GM12874 (cell line): ENCODE measurements at regions not wholly inside any gene's neighbourhood (a gene's known extent, or its start where the extent isn't known, plus 50 kb on each side); places are given as distances from the start of the nearest gene placed in this dataset.

ENCODE experiments used
- TF ChIP-seq, protein P1 (sequence below): IDR thresholded peaks from 2 replicates; pipeline ENCODE4 v1.5.1; 2011; ENCODE audit warnings: low read depth, mild to moderate bottlenecking, control low read depth, low read length, moderate library complexity; ENCODE audit not compliant: insufficient read depth

DNA sequence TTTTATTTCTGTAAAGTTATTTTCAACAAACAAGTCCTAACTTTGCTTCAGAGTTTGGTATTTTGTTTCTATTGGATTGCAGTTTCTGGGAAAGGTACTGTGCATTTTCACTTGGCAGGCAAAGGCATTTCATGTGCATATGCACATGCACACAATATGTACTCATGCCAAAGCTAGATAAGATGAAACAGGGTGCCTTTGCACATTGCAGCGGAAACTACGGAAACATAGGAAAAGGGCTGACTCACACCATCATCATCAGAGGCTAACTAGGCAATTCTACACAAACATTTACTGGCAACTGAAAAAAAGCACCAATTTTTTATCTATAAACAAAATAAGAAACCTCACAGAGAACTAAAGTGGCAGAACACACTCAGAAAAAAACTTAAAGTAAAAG lies 550.6 kb upstream of the NECTIN3 start:
- TF ChIP-seq, protein P1, sequence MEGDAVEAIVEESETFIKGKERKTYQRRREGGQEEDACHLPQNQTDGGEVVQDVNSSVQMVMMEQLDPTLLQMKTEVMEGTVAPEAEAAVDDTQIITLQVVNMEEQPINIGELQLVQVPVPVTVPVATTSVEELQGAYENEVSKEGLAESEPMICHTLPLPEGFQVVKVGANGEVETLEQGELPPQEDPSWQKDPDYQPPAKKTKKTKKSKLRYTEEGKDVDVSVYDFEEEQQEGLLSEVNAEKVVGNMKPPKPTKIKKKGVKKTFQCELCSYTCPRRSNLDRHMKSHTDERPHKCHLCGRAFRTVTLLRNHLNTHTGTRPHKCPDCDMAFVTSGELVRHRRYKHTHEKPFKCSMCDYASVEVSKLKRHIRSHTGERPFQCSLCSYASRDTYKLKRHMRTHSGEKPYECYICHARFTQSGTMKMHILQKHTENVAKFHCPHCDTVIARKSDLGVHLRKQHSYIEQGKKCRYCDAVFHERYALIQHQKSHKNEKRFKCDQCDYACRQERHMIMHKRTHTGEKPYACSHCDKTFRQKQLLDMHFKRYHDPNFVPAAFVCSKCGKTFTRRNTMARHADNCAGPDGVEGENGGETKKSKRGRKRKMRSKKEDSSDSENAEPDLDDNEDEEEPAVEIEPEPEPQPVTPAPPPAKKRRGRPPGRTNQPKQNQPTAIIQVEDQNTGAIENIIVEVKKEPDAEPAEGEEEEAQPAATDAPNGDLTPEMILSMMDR: no peak

DNA sequence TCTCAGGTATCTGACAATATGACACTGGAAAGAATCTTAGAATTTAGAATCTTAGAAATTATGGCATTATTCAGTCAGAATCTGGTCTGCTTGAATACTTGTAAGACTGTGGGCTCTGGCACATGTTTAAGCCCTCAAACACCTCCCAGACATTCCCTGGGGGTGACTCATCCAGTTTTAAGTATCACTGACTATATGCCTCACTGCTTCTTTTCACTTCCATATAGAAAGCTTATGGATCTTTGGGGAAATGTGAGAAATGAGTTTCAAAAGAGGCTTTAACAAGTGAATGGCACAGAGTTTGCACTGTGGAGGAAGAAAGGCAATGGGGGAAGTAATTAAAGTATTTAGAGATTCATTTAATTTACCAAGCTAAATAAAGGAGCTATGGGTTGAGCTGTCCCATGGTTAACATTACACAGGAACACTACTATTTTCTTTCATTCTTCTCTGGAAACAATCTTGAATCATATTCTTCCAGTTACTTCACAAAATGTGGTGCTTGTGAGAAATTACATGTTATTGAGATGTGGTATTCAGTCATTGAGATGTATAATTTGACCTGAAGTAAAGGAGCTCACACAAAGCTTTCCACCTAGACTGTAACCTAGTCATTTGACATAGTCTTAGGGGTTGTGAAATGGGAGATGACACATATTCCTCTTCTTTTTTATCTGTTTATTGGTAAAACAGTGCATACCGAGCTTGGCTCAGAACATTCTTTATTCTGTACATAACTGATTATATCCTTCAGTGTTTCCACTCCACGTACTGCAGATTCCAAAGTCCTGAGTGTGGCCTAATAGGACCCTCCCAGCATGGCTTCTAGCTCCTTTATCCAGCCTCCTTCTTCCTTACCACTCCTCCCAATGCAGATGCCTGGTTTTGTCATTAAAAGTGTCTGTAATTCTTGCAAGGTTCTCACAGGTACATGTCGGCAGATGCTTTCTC lies 544.6 kb upstream of the NECTIN3 start:
- TF ChIP-seq, protein P1: no peak

DNA sequence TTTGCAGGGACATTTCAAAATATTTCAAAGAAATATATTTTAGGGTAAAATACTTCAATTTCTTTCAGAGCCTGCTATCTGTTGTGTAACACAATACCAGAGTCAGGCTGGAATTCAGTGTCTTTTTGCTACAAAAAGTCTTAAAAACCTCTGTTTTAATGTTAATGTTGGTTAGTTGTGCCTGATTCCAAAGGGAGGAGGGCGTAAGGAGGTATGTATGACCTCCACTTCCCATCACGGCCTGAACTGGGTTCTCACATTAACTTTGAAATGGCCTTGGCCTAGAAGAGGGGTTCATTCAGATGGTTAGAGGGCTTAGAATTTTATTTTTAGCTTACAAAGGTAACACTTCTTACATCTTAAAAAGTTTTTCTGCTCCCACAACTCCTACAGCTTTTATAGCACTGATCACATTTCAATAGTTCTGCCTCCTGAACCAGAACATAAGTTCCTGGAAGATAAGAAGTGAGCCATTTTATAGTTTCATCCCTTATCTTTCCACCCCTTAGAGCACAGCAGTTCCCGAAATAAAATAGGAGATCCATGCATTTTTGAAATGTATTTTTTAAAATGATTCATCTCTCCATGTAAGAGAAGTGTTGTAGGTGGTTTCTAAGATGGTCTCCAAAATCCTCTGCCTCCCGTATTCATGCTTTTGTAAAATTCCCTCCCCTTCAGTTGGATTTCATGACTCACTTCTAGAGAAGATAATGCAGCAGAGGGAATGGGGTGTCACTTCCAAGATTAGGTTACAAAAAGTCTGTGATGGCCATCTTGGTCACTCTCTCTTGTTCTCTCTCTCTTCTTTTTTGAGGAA lies 543.1 kb upstream of the NECTIN3 start:
- TF ChIP-seq, protein P1: no peak

DNA sequence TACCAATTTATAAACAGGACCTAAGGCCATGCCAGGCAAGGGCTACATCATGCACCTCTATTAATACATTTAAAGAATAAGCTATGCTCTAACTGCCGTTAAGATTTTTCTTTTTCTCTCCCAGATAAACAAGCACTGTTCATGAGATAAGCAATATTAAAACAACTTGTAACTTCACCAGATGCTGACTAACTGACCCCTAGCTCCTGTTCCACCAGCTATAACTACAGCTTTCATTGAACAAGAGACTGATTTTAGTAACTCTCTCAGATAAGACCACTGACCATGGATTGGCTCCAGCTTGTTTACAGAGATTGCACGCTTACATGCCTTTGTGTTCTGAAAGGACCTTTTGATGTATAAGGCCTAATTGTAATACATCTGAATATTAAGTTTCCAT lies 540.7 kb upstream of the NECTIN3 start:
- TF ChIP-seq, protein P1: no peak

DNA sequence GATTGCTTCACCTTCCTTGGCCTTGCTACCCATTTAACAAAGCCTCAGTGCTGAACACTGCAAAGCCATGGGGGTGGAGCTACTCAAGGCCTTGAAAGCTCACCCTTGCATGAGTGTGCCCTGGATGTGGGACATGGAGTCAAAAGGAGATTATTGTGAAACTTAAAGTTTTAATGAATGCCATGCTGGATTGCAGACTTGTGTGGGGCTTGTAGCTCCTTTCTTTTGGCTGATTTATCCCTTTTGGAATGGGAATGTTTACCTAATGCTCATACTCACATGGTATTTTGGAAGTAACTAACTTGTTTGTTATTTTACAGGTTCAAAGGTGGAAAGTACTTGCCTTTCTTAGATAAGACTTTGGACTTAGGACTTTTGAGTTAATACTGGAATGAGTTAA lies 538.5 kb upstream of the NECTIN3 start:
- TF ChIP-seq, protein P1: no peak

DNA sequence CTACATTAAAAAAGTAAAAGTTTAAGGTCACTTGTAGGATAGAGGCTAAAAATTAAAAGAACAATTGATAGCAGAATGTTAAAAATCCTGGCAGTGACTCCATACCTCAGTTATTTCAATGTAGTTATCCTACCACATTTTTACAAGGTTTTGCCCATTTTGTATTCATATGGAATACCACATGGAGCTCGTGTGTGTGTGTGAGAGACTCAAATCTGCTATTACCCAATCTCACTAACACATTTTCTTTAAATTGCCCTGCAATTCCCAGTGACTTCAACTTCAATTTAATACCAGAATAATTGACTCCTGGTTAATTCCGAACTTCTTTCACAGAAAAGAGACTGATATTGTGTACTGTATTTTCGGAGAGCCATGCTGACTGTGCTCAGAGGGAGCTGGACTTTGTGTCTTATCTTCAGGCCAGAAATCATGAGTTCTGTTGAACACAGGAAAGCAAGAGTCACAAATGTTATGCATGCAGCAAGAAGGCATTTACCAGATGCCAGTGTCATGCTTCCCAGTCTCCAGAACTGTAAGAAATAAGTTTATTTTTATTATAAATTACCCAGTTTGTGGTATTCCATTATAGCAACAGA lies 529.0 kb upstream of the NECTIN3 start:
- TF ChIP-seq, protein P1: no peak

DNA sequence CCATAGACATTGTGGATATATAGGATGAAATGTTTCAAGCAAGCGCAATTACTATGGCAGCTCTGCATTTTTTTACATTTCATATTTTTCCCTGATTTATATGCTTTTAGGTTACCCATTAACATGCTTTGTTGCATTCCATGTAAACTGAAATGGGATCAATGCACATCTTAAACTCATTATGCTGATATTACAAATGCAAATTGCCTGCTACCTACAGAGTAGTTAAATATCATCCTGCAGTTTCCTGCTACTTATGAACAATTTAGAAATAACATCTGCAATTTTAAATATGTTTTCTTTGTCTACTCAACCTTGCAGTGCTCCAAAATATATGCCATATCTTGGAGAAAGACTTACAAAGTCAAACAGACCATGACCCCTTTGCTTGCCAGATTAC lies 526.9 kb upstream of the NECTIN3 start:
- TF ChIP-seq, protein P1: no peak
